HepG2 (cell line): ENCODE measurements at regions not wholly inside any gene's neighbourhood (a gene's known extent, or its start where the extent isn't known, plus 50 kb on each side); places are given as distances from the start of the nearest gene placed in this dataset.

Source experiments
- KLF16 ChIP-seq, 2 experiments: sonication (generic) in 1 of 2; formaldehyde crosslinking in 1 of 2; IDR thresholded peaks; 2 replicates each; pipeline versions ENCODE4 v1.6.1 to v1.8.0; 2016 to 2023; ENCODE audit warnings: missing genetic modification reagents in 2 of 2, missing compliant biosample characterization in 1 of 2
- PBX3 ChIP-seq: sonication (generic); formaldehyde crosslinking; IDR thresholded peaks from 2 replicates; pipeline ENCODE4 v1.8.1; 2023; ENCODE audit warnings: missing genetic modification reagents, inconsistent platforms, borderline replicate concordance
- SMARCC2 ChIP-seq: fragments of 450-650 bp; IDR thresholded peaks from 2 replicates; pipeline ENCODE4 v1.6.1; 2017; ENCODE audit warnings: antibody characterized with exemption, mild to moderate bottlenecking
- TF ChIP-seq, protein P1 (sequence below): sonication (generic); formaldehyde crosslinking; conservative IDR thresholded peaks from 2 replicates; pipeline ENCODE4 v1.4.0; 2020; ENCODE audit warnings: mild to moderate bottlenecking, missing genetic modification reagents, moderate library complexity
- TF ChIP-seq, protein P2 (sequence below): sonication (generic); formaldehyde crosslinking; IDR thresholded peaks from 2 replicates; pipeline ENCODE4 v1.5.0; 2020; ENCODE audit warnings: mild to moderate bottlenecking, missing genetic modification reagents, moderate library complexity

GRCh38 chr4:107164962-107165475 is 128.9 kb upstream of the DKK2 start:
- TF ChIP-seq PBX3 (CRISPR knock-in tag) (no peak), KLF16 (CRISPR knock-in tag; IDR thresholded peaks at IDR 0.05) (no peak), SMARCC2 (no peak)
- TF ChIP-seq, protein P1, sequence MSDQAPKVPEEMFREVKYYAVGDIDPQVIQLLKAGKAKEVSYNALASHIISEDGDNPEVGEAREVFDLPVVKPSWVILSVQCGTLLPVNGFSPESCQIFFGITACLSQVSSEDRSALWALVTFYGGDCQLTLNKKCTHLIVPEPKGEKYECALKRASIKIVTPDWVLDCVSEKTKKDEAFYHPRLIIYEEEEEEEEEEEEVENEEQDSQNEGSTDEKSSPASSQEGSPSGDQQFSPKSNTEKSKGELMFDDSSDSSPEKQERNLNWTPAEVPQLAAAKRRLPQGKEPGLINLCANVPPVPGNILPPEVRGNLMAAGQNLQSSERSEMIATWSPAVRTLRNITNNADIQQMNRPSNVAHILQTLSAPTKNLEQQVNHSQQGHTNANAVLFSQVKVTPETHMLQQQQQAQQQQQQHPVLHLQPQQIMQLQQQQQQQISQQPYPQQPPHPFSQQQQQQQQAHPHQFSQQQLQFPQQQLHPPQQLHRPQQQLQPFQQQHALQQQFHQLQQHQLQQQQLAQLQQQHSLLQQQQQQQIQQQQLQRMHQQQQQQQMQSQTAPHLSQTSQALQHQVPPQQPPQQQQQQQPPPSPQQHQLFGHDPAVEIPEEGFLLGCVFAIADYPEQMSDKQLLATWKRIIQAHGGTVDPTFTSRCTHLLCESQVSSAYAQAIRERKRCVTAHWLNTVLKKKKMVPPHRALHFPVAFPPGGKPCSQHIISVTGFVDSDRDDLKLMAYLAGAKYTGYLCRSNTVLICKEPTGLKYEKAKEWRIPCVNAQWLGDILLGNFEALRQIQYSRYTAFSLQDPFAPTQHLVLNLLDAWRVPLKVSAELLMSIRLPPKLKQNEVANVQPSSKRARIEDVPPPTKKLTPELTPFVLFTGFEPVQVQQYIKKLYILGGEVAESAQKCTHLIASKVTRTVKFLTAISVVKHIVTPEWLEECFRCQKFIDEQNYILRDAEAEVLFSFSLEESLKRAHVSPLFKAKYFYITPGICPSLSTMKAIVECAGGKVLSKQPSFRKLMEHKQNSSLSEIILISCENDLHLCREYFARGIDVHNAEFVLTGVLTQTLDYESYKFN, result no peak
- TF ChIP-seq, protein P2, sequence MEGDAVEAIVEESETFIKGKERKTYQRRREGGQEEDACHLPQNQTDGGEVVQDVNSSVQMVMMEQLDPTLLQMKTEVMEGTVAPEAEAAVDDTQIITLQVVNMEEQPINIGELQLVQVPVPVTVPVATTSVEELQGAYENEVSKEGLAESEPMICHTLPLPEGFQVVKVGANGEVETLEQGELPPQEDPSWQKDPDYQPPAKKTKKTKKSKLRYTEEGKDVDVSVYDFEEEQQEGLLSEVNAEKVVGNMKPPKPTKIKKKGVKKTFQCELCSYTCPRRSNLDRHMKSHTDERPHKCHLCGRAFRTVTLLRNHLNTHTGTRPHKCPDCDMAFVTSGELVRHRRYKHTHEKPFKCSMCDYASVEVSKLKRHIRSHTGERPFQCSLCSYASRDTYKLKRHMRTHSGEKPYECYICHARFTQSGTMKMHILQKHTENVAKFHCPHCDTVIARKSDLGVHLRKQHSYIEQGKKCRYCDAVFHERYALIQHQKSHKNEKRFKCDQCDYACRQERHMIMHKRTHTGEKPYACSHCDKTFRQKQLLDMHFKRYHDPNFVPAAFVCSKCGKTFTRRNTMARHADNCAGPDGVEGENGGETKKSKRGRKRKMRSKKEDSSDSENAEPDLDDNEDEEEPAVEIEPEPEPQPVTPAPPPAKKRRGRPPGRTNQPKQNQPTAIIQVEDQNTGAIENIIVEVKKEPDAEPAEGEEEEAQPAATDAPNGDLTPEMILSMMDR, result no peak
